ENCODE measurements at regions not wholly inside any gene's neighbourhood (a gene's known extent, or its start where the extent isn't known, plus 50 kb on each side); places are given as distances from the start of the nearest gene placed in this dataset.

GRCh38 chr9:118606668-118607067, 762.6 kb downstream of the BRINP1 start:
- no peak for DNase-seq (ENCODE audit: low read depth)
- no peak overlapping the region for H3K4me3 ChIP-seq (ENCODE audit: low read depth, low read length)
- no peak for TF ChIP-seq CTCF (IDR thresholded peaks at IDR 0.05; ENCODE audit: low read depth, low read length, missing control alignments)

GRCh38 chr9:118609355-118610044, 759.7 kb downstream of the BRINP1 start:
- no peak overlapping the region for H3K4me3 ChIP-seq (ENCODE audit: low read depth, low read length)
- no peak for DNase-seq (ENCODE audit: low read depth)
- no peak for TF ChIP-seq CTCF (IDR thresholded peaks at IDR 0.05; ENCODE audit: low read depth, low read length, missing control alignments)

- no peak for DNase-seq (ENCODE audit: low read depth)
- TF ChIP-seq CTCF (IDR thresholded peaks at IDR 0.05; ENCODE audit: low read depth, low read length, missing control alignments) = no peak
- H3K4me3 ChIP-seq (ENCODE audit: low read depth, low read length) = no peak overlapping the region
These were observed 757.0 kb downstream of the BRINP1 start for GRCh38 chr9:118612201-118612600.

GRCh38 chr9:118613996-118614395, 755.2 kb downstream of the BRINP1 start:
- no peak for DNase-seq (ENCODE audit: low read depth)
- no peak overlapping the region for H3K4me3 ChIP-seq (ENCODE audit: low read depth, low read length)
- no peak for TF ChIP-seq CTCF (IDR thresholded peaks at IDR 0.05; ENCODE audit: low read depth, low read length, missing control alignments)

- H3K4me3 ChIP-seq (ENCODE audit: low read depth, low read length) = no peak overlapping the region
- TF ChIP-seq CTCF (IDR thresholded peaks at IDR 0.05; ENCODE audit: low read depth, low read length, missing control alignments) = no peak
- DNase-seq (ENCODE audit: low read depth) = no peak
These were observed 751.2 kb downstream of the BRINP1 start for GRCh38 chr9:118618084-118618483.

GRCh38 chr9:118618849-118619248, 750.4 kb downstream of the BRINP1 start:
- TF ChIP-seq CTCF (IDR thresholded peaks at IDR 0.05; ENCODE audit: low read depth, low read length, missing control alignments) = no peak
- H3K4me3 ChIP-seq (ENCODE audit: low read depth, low read length) = no peak overlapping the region
- no peak for DNase-seq (ENCODE audit: low read depth)

GRCh38 chr9:118624608-118625007, 744.6 kb downstream of the BRINP1 start:
- TF ChIP-seq CTCF (IDR thresholded peaks at IDR 0.05; ENCODE audit: low read depth, low read length, missing control alignments) = no peak
- no peak for DNase-seq (ENCODE audit: low read depth)
- no peak overlapping the region for H3K4me3 ChIP-seq (ENCODE audit: low read depth, low read length)
